ENCODE measurements at regions not wholly inside any gene's neighbourhood (a gene's known extent, or its start where the extent isn't known, plus 50 kb on each side); places are given as distances from the start of the nearest gene placed in this dataset.

DNA sequence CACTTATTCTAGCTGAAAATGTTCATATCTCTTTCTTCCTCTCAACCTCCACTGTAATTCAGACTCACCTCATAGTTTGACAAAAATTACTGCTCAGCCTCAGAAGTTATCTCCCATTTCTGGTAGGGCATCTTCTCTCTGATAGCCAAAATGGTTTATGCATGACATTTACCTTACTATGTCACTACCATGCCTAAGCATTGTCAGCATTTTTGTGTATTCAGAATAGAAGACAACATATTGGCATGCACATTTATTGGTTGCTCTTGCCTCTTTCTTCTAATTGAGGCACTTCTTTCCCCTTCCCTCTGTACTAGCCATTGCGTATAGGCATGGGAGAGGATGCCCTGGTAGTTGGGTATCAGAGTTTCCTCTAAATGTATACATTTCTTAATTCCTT is 406.1 kb upstream of the DCC start:
- H3K36me3 ChIP-seq (replicated peaks in 1 of 2; ENCODE audit: control insufficient read depth in 1 of 2, insufficient read depth in 2 of 2, low read length in 1 of 2): no peaks in the 10 kb centered on the region
- no peaks in the 10 kb centered on the region for H3K27me3 ChIP-seq (ENCODE audit: insufficient read depth)
- TF ChIP-seq MXI1 (IDR thresholded peaks at IDR 0.05; ENCODE audit: low read depth, low read length): no peak
- no peak for TF ChIP-seq MEF2A (IDR thresholded peaks at IDR 0.05; ENCODE audit: borderline replicate concordance, low read depth)
- TF ChIP-seq EP300 (IDR thresholded peaks at IDR 0.05; ENCODE audit: borderline replicate concordance in 1 of 2, low read depth in 1 of 2, low read length in 1 of 2): no peak
- TF ChIP-seq RFX5 (IDR thresholded peaks at IDR 0.05; ENCODE audit: low read length): no peak
- TF ChIP-seq, protein P1, sequence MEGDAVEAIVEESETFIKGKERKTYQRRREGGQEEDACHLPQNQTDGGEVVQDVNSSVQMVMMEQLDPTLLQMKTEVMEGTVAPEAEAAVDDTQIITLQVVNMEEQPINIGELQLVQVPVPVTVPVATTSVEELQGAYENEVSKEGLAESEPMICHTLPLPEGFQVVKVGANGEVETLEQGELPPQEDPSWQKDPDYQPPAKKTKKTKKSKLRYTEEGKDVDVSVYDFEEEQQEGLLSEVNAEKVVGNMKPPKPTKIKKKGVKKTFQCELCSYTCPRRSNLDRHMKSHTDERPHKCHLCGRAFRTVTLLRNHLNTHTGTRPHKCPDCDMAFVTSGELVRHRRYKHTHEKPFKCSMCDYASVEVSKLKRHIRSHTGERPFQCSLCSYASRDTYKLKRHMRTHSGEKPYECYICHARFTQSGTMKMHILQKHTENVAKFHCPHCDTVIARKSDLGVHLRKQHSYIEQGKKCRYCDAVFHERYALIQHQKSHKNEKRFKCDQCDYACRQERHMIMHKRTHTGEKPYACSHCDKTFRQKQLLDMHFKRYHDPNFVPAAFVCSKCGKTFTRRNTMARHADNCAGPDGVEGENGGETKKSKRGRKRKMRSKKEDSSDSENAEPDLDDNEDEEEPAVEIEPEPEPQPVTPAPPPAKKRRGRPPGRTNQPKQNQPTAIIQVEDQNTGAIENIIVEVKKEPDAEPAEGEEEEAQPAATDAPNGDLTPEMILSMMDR (IDR thresholded peaks at IDR 0.05): no peak
- no peak for TF ChIP-seq YY1 (IDR thresholded peaks at IDR 0.05; ENCODE audit: low read depth)
- TF ChIP-seq, protein P2, sequence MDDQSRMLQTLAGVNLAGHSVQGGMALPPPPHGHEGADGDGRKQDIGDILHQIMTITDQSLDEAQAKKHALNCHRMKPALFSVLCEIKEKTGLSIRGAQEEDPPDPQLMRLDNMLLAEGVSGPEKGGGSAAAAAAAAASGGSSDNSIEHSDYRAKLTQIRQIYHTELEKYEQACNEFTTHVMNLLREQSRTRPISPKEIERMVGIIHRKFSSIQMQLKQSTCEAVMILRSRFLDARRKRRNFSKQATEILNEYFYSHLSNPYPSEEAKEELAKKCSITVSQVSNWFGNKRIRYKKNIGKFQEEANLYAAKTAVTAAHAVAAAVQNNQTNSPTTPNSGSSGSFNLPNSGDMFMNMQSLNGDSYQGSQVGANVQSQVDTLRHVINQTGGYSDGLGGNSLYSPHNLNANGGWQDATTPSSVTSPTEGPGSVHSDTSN (IDR thresholded peaks at IDR 0.05): no peak
- H3F3A ChIP-seq (replicated peaks; ENCODE audit: insufficient read depth): no peaks in the 10 kb centered on the region
- H3K27ac ChIP-seq (ENCODE audit: low read depth in 2 of 2, low read length in 1 of 2): no peak overlapping the region
- ChIA-PET POLR2A (no interaction called here), CTCF (no interaction called here)
- H3K79me2 ChIP-seq (ENCODE audit: insufficient read depth): no peaks in the 10 kb centered on the region
- DNase-seq: no peak
- H3K4me2 ChIP-seq: no peak overlapping the region
- no peaks in the 10 kb centered on the region for H3K4me1 ChIP-seq (ENCODE audit: control insufficient read depth in 1 of 2, insufficient read depth in 2 of 2, low read depth in 1 of 2, low read length in 1 of 2)
- 26% methylated on average over 1 of the region's 1 CpG for WGBS (ENCODE audit: low lambda C conversion rate)
- H3K9me3 ChIP-seq: no peaks in the 10 kb centered on the region
- no peak overlapping the region for H2AFZ ChIP-seq (ENCODE audit: low read depth)
- no peak overlapping the region for H3K4me3 ChIP-seq (ENCODE audit: low read depth in 2 of 2, low read length in 1 of 2)
- no peaks in the 10 kb centered on the region for H3K9me2 ChIP-seq
- H4K20me1 ChIP-seq (ENCODE audit: insufficient read depth): no peaks in the 10 kb centered on the region
- H3K9ac ChIP-seq: no peak overlapping the region

DNA sequence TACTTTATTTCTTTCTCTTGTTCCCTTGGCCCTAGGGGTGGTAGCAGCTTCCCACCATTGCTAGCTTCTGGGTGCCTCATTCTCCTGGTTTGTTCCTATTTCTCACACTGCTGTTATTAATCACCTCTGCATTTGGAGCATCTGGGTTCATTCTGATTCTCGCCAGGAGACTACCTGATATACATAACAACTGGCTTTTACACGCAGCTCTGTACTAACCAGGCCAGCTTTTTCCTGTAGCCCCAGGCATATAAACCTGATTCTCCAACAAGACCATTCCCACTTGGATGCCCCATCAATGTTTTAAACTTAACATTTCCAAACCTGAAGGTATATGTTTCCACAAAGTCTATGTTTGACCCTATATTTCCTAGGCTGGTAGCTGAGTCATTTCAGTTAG is 403.9 kb upstream of the DCC start:
- 27% methylated on average over 2 of the region's 2 CpGs for whole genome bisulfite sequencing (ENCODE audit: low lambda C conversion rate)
- CTCF ChIA-PET: interaction anchor here (1.0 kb wide), 1 partner anchor 18 kb away, joined by 3 read pairs; no protein-coding TSS in a partner anchor

More for the DNA sequence above, 403.9 kb upstream of the DCC start:
- POLR2A ChIA-PET: no interaction called here
- no peaks in the 10 kb centered on the region for H3K9me2 ChIP-seq
- no peak overlapping the region for H3K4me3 ChIP-seq (ENCODE audit: low read depth in 2 of 2, low read length in 1 of 2)
- DNase-seq: no peak
- H4K20me1 ChIP-seq (ENCODE audit: insufficient read depth): no peaks in the 10 kb centered on the region
- no peaks in the 10 kb centered on the region for H3K9me3 ChIP-seq
- H3F3A ChIP-seq (replicated peaks; ENCODE audit: insufficient read depth): no peaks in the 10 kb centered on the region
- no peaks in the 10 kb centered on the region for H3K79me2 ChIP-seq (ENCODE audit: insufficient read depth)
- no peaks in the 10 kb centered on the region for H3K4me1 ChIP-seq (ENCODE audit: control insufficient read depth in 1 of 2, insufficient read depth in 2 of 2, low read depth in 1 of 2, low read length in 1 of 2)
- H3K27ac ChIP-seq (ENCODE audit: low read depth in 2 of 2, low read length in 1 of 2): no peak overlapping the region
- H3K36me3 ChIP-seq (replicated peaks in 1 of 2; ENCODE audit: control insufficient read depth in 1 of 2, insufficient read depth in 2 of 2, low read length in 1 of 2): no peaks in the 10 kb centered on the region
- H3K9ac ChIP-seq: no peak overlapping the region
- no peak overlapping the region for H3K4me2 ChIP-seq
- H2AFZ ChIP-seq (ENCODE audit: low read depth): no peak overlapping the region
- H3K27me3 ChIP-seq (ENCODE audit: insufficient read depth): no peaks in the 10 kb centered on the region
- TF ChIP-seq, protein P2 (IDR thresholded peaks at IDR 0.05): no peak
- TF ChIP-seq FOXM1 (IDR thresholded peaks at IDR 0.05; ENCODE audit: low read depth) (no peak), RFX5 (IDR thresholded peaks at IDR 0.05; ENCODE audit: low read length) (no peak), GATA2 (CRISPR knock-in tag; IDR thresholded peaks at IDR 0.05) (no peak), RCOR1 (IDR thresholded peaks at IDR 0.05; ENCODE audit: low read length) (no peak), RAD21 (IDR thresholded peaks at IDR 0.05; ENCODE audit: low read length) (no peak), YY1 (IDR thresholded peaks at IDR 0.05; ENCODE audit: low read depth) (no peak), ELF1 (IDR thresholded peaks at IDR 0.05) (no peak), SMC3 (IDR thresholded peaks at IDR 0.05; ENCODE audit: low read depth, low read length) (no peak), CHD2 (IDR thresholded peaks at IDR 0.05; ENCODE audit: low read length, partially characterized antibody) (no peak), FOSL2 (IDR thresholded peaks at IDR 0.05; ENCODE audit: borderline replicate concordance, low read depth) (no peak), FOXJ3 (CRISPR knock-in tag; IDR thresholded peaks at IDR 0.05) (no peak), RXRA (IDR thresholded peaks at IDR 0.05; ENCODE audit: borderline replicate concordance, low read depth) (no peak), TAF1 (IDR thresholded peaks at IDR 0.05; ENCODE audit: borderline replicate concordance, low read depth, low read length) (no peak)
- TF ChIP-seq, protein P3, sequence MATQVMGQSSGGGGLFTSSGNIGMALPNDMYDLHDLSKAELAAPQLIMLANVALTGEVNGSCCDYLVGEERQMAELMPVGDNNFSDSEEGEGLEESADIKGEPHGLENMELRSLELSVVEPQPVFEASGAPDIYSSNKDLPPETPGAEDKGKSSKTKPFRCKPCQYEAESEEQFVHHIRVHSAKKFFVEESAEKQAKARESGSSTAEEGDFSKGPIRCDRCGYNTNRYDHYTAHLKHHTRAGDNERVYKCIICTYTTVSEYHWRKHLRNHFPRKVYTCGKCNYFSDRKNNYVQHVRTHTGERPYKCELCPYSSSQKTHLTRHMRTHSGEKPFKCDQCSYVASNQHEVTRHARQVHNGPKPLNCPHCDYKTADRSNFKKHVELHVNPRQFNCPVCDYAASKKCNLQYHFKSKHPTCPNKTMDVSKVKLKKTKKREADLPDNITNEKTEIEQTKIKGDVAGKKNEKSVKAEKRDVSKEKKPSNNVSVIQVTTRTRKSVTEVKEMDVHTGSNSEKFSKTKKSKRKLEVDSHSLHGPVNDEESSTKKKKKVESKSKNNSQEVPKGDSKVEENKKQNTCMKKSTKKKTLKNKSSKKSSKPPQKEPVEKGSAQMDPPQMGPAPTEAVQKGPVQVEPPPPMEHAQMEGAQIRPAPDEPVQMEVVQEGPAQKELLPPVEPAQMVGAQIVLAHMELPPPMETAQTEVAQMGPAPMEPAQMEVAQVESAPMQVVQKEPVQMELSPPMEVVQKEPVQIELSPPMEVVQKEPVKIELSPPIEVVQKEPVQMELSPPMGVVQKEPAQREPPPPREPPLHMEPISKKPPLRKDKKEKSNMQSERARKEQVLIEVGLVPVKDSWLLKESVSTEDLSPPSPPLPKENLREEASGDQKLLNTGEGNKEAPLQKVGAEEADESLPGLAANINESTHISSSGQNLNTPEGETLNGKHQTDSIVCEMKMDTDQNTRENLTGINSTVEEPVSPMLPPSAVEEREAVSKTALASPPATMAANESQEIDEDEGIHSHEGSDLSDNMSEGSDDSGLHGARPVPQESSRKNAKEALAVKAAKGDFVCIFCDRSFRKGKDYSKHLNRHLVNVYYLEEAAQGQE (IDR thresholded peaks at IDR 0.05; ENCODE audit: low read depth, low read length): no peak
- TF ChIP-seq, protein P1 (IDR thresholded peaks at IDR 0.05): no peak

Measured in SK-N-SH (cell line).